ENCODE measurements at regions not wholly inside any gene's neighbourhood (a gene's known extent, or its start where the extent isn't known, plus 50 kb on each side); places are given as distances from the start of the nearest gene placed in this dataset.

GRCh38 chr22:19621373-19622060, 92.8 kb upstream of the SEPTIN5 start:
- no peak for DNase-seq (ENCODE audit: low read depth)

- DNase-seq (ENCODE audit: low read depth): no peak
These were observed 92.3 kb upstream of the SEPTIN5 start for GRCh38 chr22:19622061-19622441.

GRCh38 chr22:19625331-19626041, 88.8 kb upstream of the SEPTIN5 start:
- DNase-seq (ENCODE audit: low read depth): no peak

GRCh38 chr22:19626042-19626587, 88.2 kb upstream of the SEPTIN5 start:
- DNase-seq (ENCODE audit: low read depth): no peak

GRCh38 chr22:19626666-19627065, 87.6 kb upstream of the SEPTIN5 start:
- DNase-seq (ENCODE audit: low read depth): no peak

- DNase-seq (ENCODE audit: low read depth): no peak
These were observed 86.1 kb upstream of the SEPTIN5 start for GRCh38 chr22:19628038-19628776.

GRCh38 chr22:19629331-19629719, 85.0 kb upstream of the SEPTIN5 start:
- no peak for DNase-seq (ENCODE audit: low read depth)

- DNase-seq (ENCODE audit: low read depth): peak; percentile 75
These were observed 84.4 kb upstream of the SEPTIN5 start for GRCh38 chr22:19629720-19630419.

GRCh38 chr22:19630614-19631013, 83.7 kb upstream of the SEPTIN5 start:
- DNase-seq (ENCODE audit: low read depth): no peak

- DNase-seq (ENCODE audit: low read depth): no peak
These were observed 82.2 kb upstream of the SEPTIN5 start for GRCh38 chr22:19631899-19632667.

- DNase-seq (ENCODE audit: low read depth): no peak
These were observed 81.6 kb upstream of the SEPTIN5 start for GRCh38 chr22:19632668-19633148.

GRCh38 chr22:19634226-19634975, 79.9 kb upstream of the SEPTIN5 start:
- DNase-seq (ENCODE audit: low read depth): no peak

GRCh38 chr22:19635644-19636043, 78.7 kb upstream of the SEPTIN5 start:
- no peak for DNase-seq (ENCODE audit: low read depth)

GRCh38 chr22:19636696-19637407, 77.5 kb upstream of the SEPTIN5 start:
- DNase-seq (ENCODE audit: low read depth): no peak

GRCh38 chr22:19637408-19638281, 76.7 kb upstream of the SEPTIN5 start:
- no peak for DNase-seq (ENCODE audit: low read depth)

GRCh38 chr22:19638282-19639015, 75.9 kb upstream of the SEPTIN5 start:
- DNase-seq (ENCODE audit: low read depth): no peak

GRCh38 chr22:19639610-19640135, 74.6 kb upstream of the SEPTIN5 start:
- no peak for DNase-seq (ENCODE audit: low read depth)

- no peak for DNase-seq (ENCODE audit: low read depth)
These were observed 74.0 kb upstream of the SEPTIN5 start for GRCh38 chr22:19640306-19640705.
